GM19238 (cell line): ENCODE measurements at regions not wholly inside any gene's neighbourhood (a gene's known extent, or its start where the extent isn't known, plus 50 kb on each side); places are given as distances from the start of the nearest gene placed in this dataset.
"Not testable (repeated sequence)": the region's sequence is repeated elsewhere in the genome, so short reads cannot be mapped to it uniquely, and the experiment has no call there.

Experiments
- DNase-seq: peaks from one replicate; pipeline ENCODE4 v3.0.0; 2011; ENCODE audit warnings: low spot score; ENCODE audit not compliant: insufficient read length

DNA sequence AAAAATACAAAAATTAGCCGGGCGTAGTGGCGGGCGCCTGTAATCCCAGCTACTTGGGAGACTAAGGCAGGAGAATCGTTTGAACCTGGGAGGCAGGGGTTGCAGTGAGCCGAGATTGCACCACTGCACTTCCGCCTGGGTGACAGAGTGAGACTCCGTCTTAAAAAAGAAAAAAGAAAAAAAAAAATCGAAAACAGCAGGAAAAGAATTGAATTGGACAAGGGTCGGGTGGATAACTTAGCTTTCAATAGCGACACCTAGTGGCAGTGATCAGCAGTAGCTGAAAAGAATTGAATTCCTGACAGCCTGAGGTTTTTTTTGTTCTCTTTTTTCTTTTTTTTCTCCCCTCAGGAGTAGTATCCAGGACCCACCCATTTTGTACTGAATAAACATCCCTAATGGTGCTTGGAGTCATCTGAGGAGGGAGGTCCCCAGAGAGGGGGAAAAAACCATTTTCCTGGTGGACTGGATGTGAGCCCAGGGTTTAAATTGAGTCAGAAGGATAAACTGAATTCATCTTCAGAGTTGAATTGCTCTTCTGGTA is 55.1 kb downstream of the CYCS start:
- DNase-seq: peak; percentile 38

DNA sequence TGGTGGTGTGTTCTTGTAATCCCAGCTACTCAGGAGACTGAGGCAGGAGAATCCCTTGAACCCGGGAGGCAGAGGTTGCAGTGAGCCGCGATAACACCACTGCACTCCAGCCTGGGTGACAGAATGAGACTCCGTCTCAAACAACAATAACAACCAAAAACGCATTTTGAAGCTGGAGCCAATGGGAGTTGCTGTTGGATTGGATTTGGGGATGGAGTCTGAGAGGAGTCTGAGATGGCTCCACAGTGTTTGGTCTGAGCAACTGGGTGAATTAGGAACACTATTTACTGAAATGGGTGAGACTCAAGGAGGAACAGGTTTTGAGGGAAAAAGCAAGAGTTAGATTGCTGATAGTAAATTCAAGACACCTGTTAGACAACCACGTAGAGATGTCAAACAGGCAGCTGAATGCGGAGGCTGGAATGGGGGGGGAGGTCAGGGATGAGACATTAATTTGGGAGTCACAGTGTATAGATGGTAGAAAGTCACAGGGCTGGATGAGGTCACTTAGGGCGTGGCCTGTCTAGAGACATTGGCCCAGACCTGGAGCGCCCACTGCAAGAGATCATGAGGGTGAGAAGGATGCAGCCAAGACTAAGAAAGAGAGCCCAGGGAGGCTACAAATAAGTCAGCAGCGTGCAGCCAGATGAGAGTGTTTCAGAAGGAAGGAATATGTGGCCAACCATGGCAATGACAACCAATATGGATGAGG is 56.4 kb downstream of the CYCS start:
- no peak for DNase-seq

DNA sequence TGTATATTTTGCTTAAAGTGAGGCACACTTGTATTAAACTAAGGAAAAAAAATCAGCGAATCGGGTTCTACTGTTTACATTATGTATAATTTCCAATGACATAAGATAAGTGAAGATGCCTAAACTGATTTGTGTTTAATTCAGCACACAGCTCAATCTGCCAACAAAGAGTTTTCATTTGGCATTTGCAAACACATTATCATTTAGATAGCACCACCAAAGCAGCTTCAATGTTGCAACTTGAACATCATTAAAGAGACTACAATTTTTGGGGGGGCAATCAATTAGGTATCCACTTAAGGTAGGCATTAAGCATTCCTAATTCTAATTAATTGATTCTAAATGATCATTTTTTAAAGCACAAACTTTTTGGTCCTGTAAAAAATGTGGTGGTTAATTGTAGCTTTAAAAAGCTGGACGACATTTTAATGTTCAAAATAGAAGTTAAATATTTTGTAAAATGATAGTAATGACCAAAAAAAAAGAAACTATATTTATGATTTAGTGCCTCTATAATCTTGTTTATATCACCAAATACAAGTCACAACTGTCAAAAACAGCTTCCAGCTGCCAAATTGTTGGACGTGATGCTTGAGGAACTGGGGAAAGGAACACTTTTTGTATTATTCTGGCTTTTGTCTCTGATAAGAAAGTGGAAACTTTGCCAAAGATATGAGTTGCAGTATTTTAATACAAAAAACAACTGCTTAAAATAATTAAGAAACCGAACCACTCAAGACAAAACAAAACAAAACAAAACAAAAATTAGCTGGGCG is 57.1 kb downstream of the CYCS start:
- DNase-seq: no peak

GRCh38 chr7:25066253-25066652 is 58.8 kb downstream of the CYCS start:
- DNase-seq: no peak

GRCh38 chr7:25062380-25062779 is 62.7 kb downstream of the CYCS start:
- DNase-seq: no peak

DNA sequence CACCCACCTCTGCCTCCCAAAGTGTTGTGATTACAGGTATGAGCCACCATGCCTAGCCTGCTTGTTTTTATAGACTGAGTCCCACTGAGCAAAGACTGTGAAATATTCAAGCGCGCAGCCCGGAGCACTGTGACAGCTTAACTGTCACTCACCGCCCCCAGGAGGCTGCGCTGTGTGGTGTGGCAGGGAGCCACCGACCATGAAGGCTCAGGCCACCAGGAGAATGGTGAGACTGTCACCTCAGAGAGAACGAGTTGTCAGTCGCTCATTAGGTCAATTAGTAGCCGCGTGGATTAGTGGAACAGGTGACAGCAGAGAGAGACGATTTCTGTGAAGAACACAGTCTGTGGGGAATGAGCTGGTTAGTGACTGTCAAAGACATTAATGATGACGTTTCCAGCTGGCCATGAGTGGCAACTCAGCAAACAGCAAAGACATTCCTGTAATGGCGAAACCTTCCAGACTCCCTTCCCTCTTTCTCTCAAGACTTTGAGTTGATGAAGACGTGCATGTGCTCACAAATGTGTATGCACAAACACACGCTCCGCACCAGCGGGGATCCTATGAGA is 64.5 kb downstream of the CYCS start:
- DNase-seq: no peak

DNA sequence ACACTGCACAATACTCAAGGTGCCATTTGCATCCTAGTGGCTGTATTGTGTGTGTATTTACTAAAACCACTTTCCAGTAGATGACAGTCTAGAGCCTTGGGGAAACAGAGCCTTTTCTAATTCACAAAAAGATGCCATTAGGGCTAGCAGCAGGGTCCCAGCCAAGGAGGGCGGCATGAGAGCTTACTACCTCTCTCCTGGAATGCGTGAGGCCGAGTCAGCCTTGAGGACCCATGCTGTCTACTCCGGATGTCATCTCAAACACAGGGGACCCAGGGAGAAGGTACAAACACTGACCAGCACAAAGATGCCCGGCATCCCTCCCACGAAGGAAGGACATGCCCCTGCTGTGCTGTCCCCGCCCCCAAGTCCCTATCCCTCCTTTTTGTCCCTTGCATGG is 65.5 kb downstream of the CYCS start:
- DNase-seq: no peak

- DNase-seq: no peak
Measured at GRCh38 chr7:25056368-25056767, 68.7 kb downstream of the CYCS start.

DNA sequence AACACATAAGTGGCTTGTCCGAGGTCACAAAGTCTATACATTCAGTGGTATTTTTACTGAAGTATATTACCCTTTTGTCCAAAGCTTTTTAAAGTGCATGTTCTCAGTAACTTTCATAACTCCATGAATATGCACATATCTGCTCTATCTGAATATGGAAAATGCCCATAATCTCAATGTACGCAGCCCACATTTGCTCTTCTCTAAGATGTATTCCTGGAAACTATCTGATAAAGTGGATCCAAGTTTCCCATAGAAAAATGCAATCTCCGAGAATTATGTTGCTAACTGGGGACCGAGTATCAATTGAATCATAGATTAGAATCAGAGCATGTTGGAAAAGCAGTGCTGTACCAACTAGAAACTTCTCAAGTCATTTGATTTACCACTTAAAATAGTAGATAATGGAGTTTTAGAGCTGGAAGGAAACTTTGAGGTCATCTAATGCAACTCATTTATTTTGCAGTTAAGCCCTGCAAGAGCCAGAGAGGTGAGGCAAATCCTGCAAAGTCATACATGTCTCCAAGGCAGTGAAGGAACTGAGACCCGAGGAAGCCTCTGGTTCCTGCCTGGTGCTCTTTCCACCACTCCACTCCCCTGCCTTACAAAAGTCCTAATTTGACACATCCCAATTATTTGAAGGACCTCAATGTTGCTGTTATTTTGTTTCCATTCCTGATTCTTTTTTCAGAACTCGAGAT is 69.4 kb downstream of the CYCS start:
- DNase-seq: no peak

- no peak for DNase-seq
Measured at GRCh38 chr7:25054819-25055519, 70.1 kb downstream of the CYCS start.

GRCh38 chr7:25050223-25050622 is 70.2 kb upstream of the OSBPL3 start:
- DNase-seq: no peak

- DNase-seq: no peak
Measured at GRCh38 chr7:25048444-25048834, 68.5 kb upstream of the OSBPL3 start.

GRCh38 chr7:25047571-25048443 is 67.8 kb upstream of the OSBPL3 start:
- not testable (repeated sequence) for DNase-seq

GRCh38 chr7:25037325-25037724 is 57.3 kb upstream of the OSBPL3 start:
- DNase-seq: no peak

DNA sequence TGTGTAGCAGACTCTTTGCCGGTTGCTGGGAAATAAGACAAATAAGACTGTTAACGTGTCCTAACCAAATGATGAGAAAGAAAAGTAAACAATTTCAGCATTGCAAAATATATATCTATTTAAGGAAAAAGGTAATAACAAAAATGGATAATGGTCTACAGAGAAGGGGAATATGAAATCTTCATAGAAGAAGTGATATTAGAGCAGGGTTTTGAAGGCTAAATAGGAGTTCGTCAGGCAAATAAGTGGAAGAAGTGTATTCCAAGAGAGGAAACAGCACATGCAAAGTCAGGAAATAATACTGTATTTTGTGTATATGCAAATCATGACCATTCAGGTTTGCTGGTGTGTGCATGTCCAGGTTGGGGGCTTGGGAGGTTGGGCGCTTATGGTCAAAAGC is 55.3 kb upstream of the OSBPL3 start:
- no peak for DNase-seq

DNA sequence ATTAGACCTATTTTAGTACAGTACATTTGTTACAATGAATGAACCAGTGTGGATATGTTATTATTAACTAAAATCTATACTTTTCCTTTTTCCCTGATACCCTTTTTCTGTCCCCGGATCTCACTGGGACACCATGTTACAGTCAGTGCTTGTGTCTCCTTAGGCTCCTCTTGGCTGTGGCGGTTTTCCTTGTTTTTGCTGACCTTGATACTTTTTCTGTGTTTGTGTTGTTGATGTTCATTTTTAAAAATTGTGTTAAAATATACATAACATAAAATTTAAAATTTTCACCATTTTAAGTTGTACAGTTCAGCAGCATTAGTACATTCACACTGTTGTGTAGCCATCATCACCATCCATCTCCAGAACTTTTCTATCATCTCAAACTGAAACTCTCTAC is 54.2 kb upstream of the OSBPL3 start:
- DNase-seq: no peak

DNA sequence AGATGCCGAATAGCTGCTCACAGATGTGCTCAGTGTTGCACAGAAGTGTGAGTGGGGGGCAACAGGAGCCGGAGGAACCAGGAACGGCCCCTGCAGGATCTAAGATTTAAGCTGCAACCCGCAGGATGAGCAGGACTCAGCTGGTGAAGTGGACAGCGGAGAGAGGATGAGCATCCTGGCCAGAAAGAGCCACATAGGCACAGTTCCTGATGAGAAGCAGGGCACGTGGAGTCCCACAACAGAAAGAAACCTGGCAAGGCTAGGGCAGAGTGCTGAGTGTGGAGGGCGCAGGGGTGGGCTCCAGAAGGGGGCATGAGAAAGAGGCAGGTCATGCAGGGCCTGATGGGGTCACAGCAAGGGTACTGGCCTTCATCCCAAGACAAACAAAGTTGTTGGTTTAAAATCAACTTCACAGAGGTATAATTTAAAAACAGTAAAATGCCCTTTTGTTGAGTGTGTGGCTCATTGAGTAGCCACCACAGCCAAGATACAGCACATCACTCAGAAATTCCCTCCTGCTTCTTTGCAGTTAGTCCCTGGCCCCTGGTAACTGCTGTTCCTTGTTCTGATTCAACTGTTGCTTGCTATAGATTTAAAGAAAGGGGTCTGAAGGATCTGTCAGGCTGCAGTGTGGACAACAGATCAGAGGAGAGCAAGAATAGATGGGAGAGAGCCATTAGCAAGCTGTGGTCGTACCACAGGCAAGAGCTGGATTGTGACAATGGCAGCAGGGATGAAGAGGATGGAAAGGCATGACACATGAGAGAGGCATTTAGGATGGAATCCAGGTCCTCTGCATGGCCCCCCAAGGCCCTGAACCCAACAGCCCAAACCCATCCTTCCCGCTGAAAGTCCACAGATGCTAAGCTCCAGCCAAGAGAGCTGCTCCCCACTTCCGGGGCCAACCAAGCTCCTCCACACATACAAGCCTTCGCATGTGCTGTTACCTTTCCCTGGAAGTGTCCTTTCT is 53.1 kb upstream of the OSBPL3 start:
- DNase-seq: no peak

DNA sequence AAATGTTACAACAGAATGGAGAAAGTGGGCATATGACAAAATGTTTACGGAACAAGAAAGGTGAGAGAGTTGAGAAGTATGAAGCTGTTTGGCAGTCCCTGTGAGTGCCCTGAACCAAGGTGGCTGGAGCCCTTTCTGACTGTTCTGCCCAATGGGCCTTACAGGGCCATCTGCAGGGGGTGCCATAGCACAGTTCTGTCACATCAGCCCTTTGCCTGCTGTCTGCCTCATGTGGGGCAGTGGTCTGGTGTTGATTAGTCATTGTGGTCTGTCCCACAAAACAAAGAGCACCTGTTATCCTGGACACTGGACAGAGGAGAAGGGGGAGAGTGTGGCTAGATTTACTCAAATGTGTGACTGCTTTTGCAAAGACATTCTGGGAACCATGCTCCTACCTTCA is 51.5 kb upstream of the OSBPL3 start:
- DNase-seq: no peak

DNA sequence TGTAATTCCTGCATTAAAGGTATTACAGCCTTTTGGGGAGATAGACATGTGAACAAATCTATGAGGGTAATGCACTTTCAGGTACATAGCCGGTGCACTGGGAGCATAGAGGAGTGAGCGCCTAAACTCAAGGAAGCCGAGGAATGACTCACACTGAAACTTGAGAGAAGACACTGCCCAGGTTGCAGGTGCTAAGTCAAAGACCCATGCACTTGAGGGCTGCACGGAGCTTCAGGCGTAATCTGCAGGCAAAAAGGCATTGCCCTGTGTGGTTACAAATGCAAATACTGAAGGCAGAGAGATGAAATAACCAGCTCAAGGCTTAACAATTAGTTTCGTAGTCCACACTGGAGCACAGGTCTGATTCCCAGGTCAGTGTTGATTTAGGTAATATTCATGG is 51.0 kb upstream of the OSBPL3 start:
- DNase-seq: peak; percentile 18
